WERI-Rb-1 (cell line): ENCODE measurements at regions not wholly inside any gene's neighbourhood (a gene's known extent, or its start where the extent isn't known, plus 50 kb on each side); places are given as distances from the start of the nearest gene placed in this dataset.

Source experiments
- DNase-seq: peaks from one replicate; pipeline ENCODE4 v3.0.0-alpha.2; 2020
- H3K27ac ChIP-seq: fragments of 250-450 bp; sonication (Bioruptor Pico); 2 replicates; pipeline ENCODE4 v1.5.1; 2020; ENCODE audit warnings: mild to moderate bottlenecking, moderate library complexity
- H3K27me3 ChIP-seq: fragments of 250-450 bp; sonication (Bioruptor Pico); 2 replicates; pipeline ENCODE4 v1.5.1; 2021; ENCODE audit warnings: mild to moderate bottlenecking, low read depth, moderate library complexity; ENCODE audit not compliant: insufficient read depth, severe bottlenecking
- H3K36me3 ChIP-seq: fragments of 250-450 bp; sonication (Bioruptor Pico); 2 replicates; pipeline ENCODE4 v1.5.1; 2020; ENCODE audit warnings: mild to moderate bottlenecking, moderate library complexity
- H3K4me3 ChIP-seq: 2 replicates; pipeline ENCODE4 v1.5.1; 2011; ENCODE audit warnings: low read depth, mild to moderate bottlenecking, control low read depth, low read length
- H3K9me3 ChIP-seq: fragments of 250-450 bp; sonication (Bioruptor Pico); 2 replicates; pipeline ENCODE4 v1.5.1; 2021; ENCODE audit warnings: mild to moderate bottlenecking, moderate library complexity; ENCODE audit not compliant: severe bottlenecking
- TF ChIP-seq, protein P1 (sequence below): IDR thresholded peaks from 2 replicates; pipeline ENCODE4 v1.5.1; 2011; ENCODE audit warnings: low read depth, mild to moderate bottlenecking, control low read depth, inconsistent platforms, low read length

DNA sequence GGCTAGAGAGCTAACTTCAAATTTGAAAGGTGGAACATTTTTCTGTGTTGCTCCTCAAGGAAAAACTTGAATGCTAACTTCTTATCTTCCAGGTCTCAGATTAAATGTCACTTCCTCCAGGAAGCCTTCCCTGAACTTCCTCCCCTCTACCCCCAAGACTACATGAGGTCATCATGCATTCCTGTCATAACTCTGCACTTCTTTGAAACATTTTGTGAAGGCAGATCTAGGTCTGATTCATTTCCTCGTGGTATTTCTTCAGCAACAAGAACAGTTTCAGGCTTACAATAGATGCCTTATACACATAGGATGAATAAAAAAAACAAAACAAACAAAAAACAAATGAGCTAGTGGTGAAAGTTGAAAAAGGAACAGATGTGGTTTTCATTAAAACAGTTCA is 97.1 kb upstream of the SRRM4 start:
- Histone ChIP-seq H3K27ac (no peak overlapping the region), H3K4me3 (no peak overlapping the region), H3K27me3 (no peaks in the 10 kb centered on the region), H3K9me3 (no peaks in the 10 kb centered on the region), H3K36me3 (no peaks in the 10 kb centered on the region)
- DNase-seq, result no peak
- TF ChIP-seq, protein P1, sequence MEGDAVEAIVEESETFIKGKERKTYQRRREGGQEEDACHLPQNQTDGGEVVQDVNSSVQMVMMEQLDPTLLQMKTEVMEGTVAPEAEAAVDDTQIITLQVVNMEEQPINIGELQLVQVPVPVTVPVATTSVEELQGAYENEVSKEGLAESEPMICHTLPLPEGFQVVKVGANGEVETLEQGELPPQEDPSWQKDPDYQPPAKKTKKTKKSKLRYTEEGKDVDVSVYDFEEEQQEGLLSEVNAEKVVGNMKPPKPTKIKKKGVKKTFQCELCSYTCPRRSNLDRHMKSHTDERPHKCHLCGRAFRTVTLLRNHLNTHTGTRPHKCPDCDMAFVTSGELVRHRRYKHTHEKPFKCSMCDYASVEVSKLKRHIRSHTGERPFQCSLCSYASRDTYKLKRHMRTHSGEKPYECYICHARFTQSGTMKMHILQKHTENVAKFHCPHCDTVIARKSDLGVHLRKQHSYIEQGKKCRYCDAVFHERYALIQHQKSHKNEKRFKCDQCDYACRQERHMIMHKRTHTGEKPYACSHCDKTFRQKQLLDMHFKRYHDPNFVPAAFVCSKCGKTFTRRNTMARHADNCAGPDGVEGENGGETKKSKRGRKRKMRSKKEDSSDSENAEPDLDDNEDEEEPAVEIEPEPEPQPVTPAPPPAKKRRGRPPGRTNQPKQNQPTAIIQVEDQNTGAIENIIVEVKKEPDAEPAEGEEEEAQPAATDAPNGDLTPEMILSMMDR, result no peak

DNA sequence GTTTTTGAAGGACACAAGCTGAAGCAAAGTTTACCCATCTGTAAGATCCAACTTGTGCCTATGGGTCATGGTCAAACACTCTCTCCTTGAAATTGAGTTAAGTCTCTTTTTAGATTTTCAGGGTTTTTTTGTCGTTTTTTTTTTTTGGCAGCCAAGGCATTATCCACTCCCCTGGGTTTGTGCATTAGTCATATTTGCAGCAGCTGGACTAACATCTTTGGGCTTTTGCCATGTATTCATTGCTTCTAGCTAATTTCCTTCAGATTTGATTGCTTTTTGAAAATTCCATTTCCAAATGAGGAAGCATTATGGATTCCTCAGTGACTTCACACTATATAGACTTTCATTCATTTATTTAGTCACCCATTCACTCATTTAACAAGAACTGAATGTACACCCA is 80.3 kb upstream of the SRRM4 start:
- H3K9me3 ChIP-seq, result no peaks in the 10 kb centered on the region
- H3K4me3 ChIP-seq, result no peak overlapping the region
- no peak for DNase-seq
- no peaks in the 10 kb centered on the region for H3K36me3 ChIP-seq
- no peak overlapping the region for H3K27ac ChIP-seq
- H3K27me3 ChIP-seq, result no peaks in the 10 kb centered on the region
- TF ChIP-seq, protein P1, result no peak

DNA sequence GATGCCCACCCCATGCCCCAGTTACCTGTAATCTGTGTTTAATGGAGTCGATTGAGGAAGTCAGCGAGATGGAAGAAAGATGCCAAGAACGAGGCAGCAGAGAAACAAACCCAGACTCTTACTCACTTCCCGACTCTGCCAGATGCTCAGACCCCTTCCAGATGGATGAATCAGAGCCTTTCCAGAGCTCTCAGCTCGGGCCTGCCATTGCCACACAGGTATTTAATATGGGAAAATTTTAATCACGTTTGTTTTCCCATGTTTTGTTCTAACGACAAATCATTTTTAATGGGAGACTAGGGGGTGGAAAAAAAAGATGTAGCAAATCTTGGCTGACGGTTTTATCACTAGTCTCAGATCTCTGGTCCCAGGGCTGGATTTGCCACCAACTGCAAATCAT is 72.5 kb upstream of the SRRM4 start:
- TF ChIP-seq, protein P1, result no peak
- Histone ChIP-seq H3K27me3 (no peaks in the 10 kb centered on the region), H3K36me3 (no peaks in the 10 kb centered on the region), H3K4me3 (no peak overlapping the region), H3K9me3 (no peaks in the 10 kb centered on the region), H3K27ac (no peak overlapping the region)
- DNase-seq, result no peak

DNA sequence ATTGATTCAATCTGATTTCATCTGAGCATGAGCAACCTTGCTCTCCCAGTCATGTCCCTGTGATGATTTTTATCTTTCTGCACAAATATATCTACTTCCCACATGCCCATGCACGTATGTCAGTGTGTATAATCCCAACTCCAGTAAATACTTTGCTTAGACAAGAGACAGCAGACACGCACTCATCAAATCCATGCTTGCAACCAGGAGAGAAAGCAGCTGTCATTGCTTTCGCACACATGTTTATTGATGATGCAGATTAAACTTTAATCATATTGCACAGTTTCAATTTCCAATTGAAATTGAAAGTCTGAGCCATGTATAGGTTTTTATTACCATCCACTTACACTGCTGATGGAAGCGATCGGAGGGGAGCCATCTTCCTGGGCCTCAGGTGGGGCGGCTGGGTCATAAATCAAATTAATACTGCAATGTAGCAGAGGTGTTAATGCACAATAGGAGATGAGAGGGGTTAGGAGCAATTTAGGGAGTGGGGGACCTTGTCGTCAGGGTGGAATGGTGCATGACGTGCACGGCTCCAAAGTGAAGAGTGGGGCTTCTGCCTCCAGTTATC is 68.6 kb upstream of the SRRM4 start:
- TF ChIP-seq, protein P1, result no peak
- Histone ChIP-seq H3K27me3 (no peaks in the 10 kb centered on the region), H3K4me3 (no peak overlapping the region), H3K36me3 (no peaks in the 10 kb centered on the region), H3K9me3 (no peaks in the 10 kb centered on the region), H3K27ac (no peak overlapping the region)
- DNase-seq, result no peak

DNA sequence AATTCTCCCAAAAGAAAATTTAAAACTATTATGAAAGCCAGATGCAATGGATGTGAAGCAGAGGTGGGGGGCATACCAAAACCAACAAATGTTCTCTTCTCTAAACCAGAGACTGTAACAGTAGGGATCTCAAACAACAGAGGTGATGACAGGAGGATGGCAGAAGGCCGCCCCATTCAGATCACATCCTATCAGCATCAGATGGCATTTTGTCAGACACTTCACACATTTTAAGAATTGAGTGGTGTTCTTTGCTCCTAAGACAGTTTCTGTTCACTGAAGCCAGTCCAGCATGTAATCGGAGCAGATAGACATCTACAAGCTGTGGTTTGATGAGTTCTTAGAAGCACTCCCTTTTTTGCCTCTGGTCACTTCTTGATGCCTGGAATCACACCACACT is 59.6 kb upstream of the SRRM4 start:
- H3K9me3 ChIP-seq, result no peaks in the 10 kb centered on the region
- no peaks in the 10 kb centered on the region for H3K27me3 ChIP-seq
- no peak overlapping the region for H3K27ac ChIP-seq
- TF ChIP-seq, protein P1, result no peak
- no peaks in the 10 kb centered on the region for H3K36me3 ChIP-seq
- no peak for DNase-seq
- no peak overlapping the region for H3K4me3 ChIP-seq

DNA sequence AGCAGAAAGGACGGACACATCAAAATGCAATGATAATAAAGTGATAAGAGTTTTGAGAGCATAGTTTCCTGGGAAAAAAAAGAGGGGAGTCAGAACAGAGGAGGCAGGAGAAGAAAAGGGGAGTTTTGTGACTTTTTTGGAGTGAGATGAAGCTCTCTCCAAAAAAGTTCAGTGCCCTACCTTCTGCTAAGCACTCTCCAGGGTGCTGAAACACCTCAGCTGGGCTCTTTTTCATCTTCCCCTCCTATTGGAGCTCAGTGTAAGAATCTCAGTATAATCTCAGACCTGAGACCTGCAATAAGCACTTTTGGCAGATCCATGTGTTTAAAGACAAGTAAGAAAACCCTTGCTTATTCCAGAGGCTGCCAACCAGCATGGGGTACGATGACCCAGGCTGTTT is 58.9 kb upstream of the SRRM4 start:
- no peaks in the 10 kb centered on the region for H3K9me3 ChIP-seq
- TF ChIP-seq, protein P1, result no peak
- no peak for DNase-seq
- no peak overlapping the region for H3K4me3 ChIP-seq
- H3K27ac ChIP-seq, result no peak overlapping the region
- H3K27me3 ChIP-seq, result no peaks in the 10 kb centered on the region
- no peaks in the 10 kb centered on the region for H3K36me3 ChIP-seq
